H1 (cell line): ENCODE measurements at regions not wholly inside any gene's neighbourhood (a gene's known extent, or its start where the extent isn't known, plus 50 kb on each side); places are given as distances from the start of the nearest gene placed in this dataset.

Source experiments
- CTCF ChIA-PET: fragments of 300-600 bp; sonication (Branson Sonifier 250); formaldehyde crosslinking; loops from one replicate; lab custom pipeline; 2021; ENCODE audit not compliant: partially characterized antibody; lab: Charles Lee
- POLR2A ChIA-PET: fragments of 300-600 bp; sonication (Branson Sonifier 250); formaldehyde crosslinking; loops from one replicate; lab custom pipeline; 2021; ENCODE audit warnings: inconsistent platforms; ENCODE audit not compliant: partially characterized antibody; lab: Charles Lee
- DNase-seq, 2 experiments: peaks; one replicate each; pipeline versions ENCODE4 v3.0.0 to v3.0.0-alpha.2; 2010 to 2022; ENCODE audit warnings: low spot score in 2 of 2, low read depth in 1 of 2, mixed read lengths in 1 of 2
- FAIRE-seq: peaks from 2 replicates; lab custom pipeline; 2011; peaks lifted over from hg19 to GRCh38; lab: Jason Lieb, UNC
- H2AFZ ChIP-seq: 2 replicates; pipeline ENCODE4 v1.8.1; 2012; ENCODE audit warnings: low read length, inconsistent platforms
- H2AK5ac ChIP-seq: 2 replicates; pipeline ENCODE4 v1.6.1; 2013; ENCODE audit warnings: low read depth, low read length
- H2BK120ac ChIP-seq: replicated peaks from 2 replicates; pipeline ENCODE3; 2013; ENCODE audit warnings: low read depth, low read length, inconsistent platforms
- H2BK12ac ChIP-seq: 2 replicates; pipeline ENCODE4 v1.6.1; 2013; ENCODE audit warnings: low read depth, low read length
- H2BK15ac ChIP-seq: 2 replicates; pipeline ENCODE4 v1.6.1; 2013; ENCODE audit warnings: low read length
- H2BK20ac ChIP-seq: 2 replicates; pipeline ENCODE4 v1.6.1; 2013; ENCODE audit warnings: low read length
- H2BK5ac ChIP-seq: 2 replicates; pipeline ENCODE4 v1.6.1; 2013; ENCODE audit warnings: low read depth, low read length
- H3K14ac ChIP-seq: 2 replicates; pipeline ENCODE4 v1.6.1; 2013; ENCODE audit warnings: inconsistent platforms; ENCODE audit not compliant: insufficient read length
- H3K18ac ChIP-seq: 2 replicates; pipeline ENCODE4 v1.6.1; 2013; ENCODE audit warnings: low read length; ENCODE audit errors: extremely low read depth
- H3K23ac ChIP-seq: 2 replicates; pipeline ENCODE4 v1.6.1; 2013; ENCODE audit warnings: inconsistent platforms; ENCODE audit not compliant: insufficient read length
- H3K23me2 ChIP-seq: 2 replicates; pipeline ENCODE4 v1.6.1; 2013; ENCODE audit warnings: low read depth, low read length
- H3K27ac ChIP-seq: 2 replicates; pipeline ENCODE4 v1.6.1; 2011; ENCODE audit warnings: low read depth, low read length, inconsistent platforms
- H3K27me3 ChIP-seq, 4 experiments: replicated peaks in 1 of 4; 1 replicate in 1 of 4; 2 replicates in 3 of 4; pipeline versions ENCODE4 v1.6.1 to v1.8.1; 2011 to 2013; ENCODE audit warnings: low read length in 3 of 4, mild to moderate bottlenecking in 3 of 4, inconsistent platforms in 2 of 4, mixed read lengths in 2 of 4, moderate library complexity in 1 of 4; ENCODE audit not compliant: control insufficient read depth in 3 of 4, insufficient read depth in 3 of 4; ENCODE audit errors: extremely low read depth in 1 of 4
- H3K36me3 ChIP-seq, 4 experiments: 2 replicates each; pipeline versions ENCODE4 v1.6.1 to v1.8.1; 2011 to 2013; ENCODE audit warnings: mild to moderate bottlenecking in 4 of 4, low read length in 3 of 4, moderate library complexity in 2 of 4, control low read depth in 1 of 4, inconsistent platforms in 1 of 4; ENCODE audit not compliant: insufficient read depth in 4 of 4, control insufficient read depth in 2 of 4
- H3K4ac ChIP-seq: replicated peaks from 2 replicates; pipeline ENCODE3; 2013; ENCODE audit warnings: low read length, low read depth, mixed read lengths, inconsistent platforms; ENCODE audit not compliant: insufficient read length
- H3K4me1 ChIP-seq, 4 experiments: replicated peaks in 1 of 4; 1 replicate in 1 of 4; 2 replicates in 3 of 4; pipeline versions ENCODE4 v1.6.1 to v1.8.1; 2011 to 2013; ENCODE audit warnings: low read length in 3 of 4, inconsistent platforms in 2 of 4, mixed read lengths in 1 of 4; ENCODE audit not compliant: insufficient read depth in 4 of 4, control insufficient read depth in 3 of 4
- H3K4me2 ChIP-seq, 2 experiments: 2 replicates each; pipeline versions ENCODE4 v1.6.1 to v1.8.1; 2011 to 2013; ENCODE audit warnings: low read depth in 2 of 2, low read length in 2 of 2, control low read depth in 1 of 2, inconsistent platforms in 1 of 2, mild to moderate bottlenecking in 1 of 2; ENCODE audit not compliant: insufficient read depth in 1 of 2
- H3K4me3 ChIP-seq, 4 experiments: fragments of 200-600, 300-600 bp in 1 of 4; sonication (generic), shearing (Covaris generic), sonication (Bioruptor Twin) in 1 of 4; 2 replicates each; pipeline versions ENCODE4 v1.5.1 to v1.8.1; 2011 to 2016; ENCODE audit warnings: low read length in 4 of 4, low read depth in 3 of 4, control low read depth in 2 of 4, inconsistent platforms in 2 of 4, mild to moderate bottlenecking in 2 of 4, mixed read lengths in 1 of 4, moderate library complexity in 1 of 4; ENCODE audit not compliant: insufficient read depth in 2 of 4; ENCODE audit errors: extremely low read depth in 1 of 4
- H3K56ac ChIP-seq: replicated peaks from 2 replicates; pipeline ENCODE3; 2013; ENCODE audit warnings: low read depth, mild to moderate bottlenecking, mixed read lengths, low read length, inconsistent platforms; ENCODE audit not compliant: insufficient read length
- H3K79me1 ChIP-seq: 2 replicates; pipeline ENCODE4 v1.6.1; 2013; ENCODE audit warnings: low read depth, low read length, control low read depth
- H3K79me2 ChIP-seq, 2 experiments: 2 replicates each; pipeline versions ENCODE4 v1.6.1 to v1.8.1; 2012 to 2013; ENCODE audit warnings: low read length in 2 of 2, mild to moderate bottlenecking in 2 of 2, inconsistent platforms in 1 of 2; ENCODE audit not compliant: insufficient read depth in 2 of 2, control insufficient read depth in 1 of 2
- H3K9ac ChIP-seq, 4 experiments: replicated peaks in 1 of 4; 1 replicate in 1 of 4; 2 replicates in 3 of 4; pipeline versions ENCODE4 v1.6.1 to v1.8.1; 2011 to 2013; ENCODE audit warnings: low read depth in 3 of 4, low read length in 3 of 4, control low read depth in 2 of 4, mild to moderate bottlenecking in 2 of 4, moderate library complexity in 2 of 4, inconsistent platforms in 1 of 4; ENCODE audit errors: extremely low read depth in 1 of 4
- H3K9me3 ChIP-seq, 2 experiments: 2 replicates each; pipeline versions ENCODE4 v1.6.1 to v1.8.1; 2012 to 2013; ENCODE audit warnings: mild to moderate bottlenecking in 2 of 2, moderate library complexity in 2 of 2, control low read depth in 1 of 2, inconsistent platforms in 1 of 2, low read depth in 1 of 2, low read length in 1 of 2, mixed read lengths in 1 of 2; ENCODE audit not compliant: insufficient read depth in 2 of 2
- H4K20me1 ChIP-seq, 2 experiments: replicated peaks in 1 of 2; 2 replicates each; pipeline versions ENCODE3 to v1.8.1; 2011 to 2013; ENCODE audit warnings: inconsistent platforms in 2 of 2, low read length in 2 of 2, mild to moderate bottlenecking in 1 of 2; ENCODE audit not compliant: insufficient read depth in 2 of 2, control insufficient read depth in 1 of 2
- H4K5ac ChIP-seq: 2 replicates; pipeline ENCODE4 v1.6.1; 2013; ENCODE audit warnings: low read length, low read depth, mixed read lengths, inconsistent platforms; ENCODE audit not compliant: insufficient read length
- H4K8ac ChIP-seq: 2 replicates; pipeline ENCODE4 v1.8.0; 2013; ENCODE audit warnings: mild to moderate bottlenecking, moderate library complexity, low read length, inconsistent platforms; ENCODE audit not compliant: insufficient read depth; ENCODE audit errors: extremely low read depth
- H4K91ac ChIP-seq: replicated peaks from 2 replicates; pipeline ENCODE3; 2013; ENCODE audit warnings: low read length, mixed read lengths, inconsistent platforms; ENCODE audit not compliant: insufficient read length
- ATF2 ChIP-seq: IDR thresholded peaks from 2 replicates; pipeline ENCODE4 v1.6.1; 2012; ENCODE audit warnings: low read length, inconsistent platforms
- BACH1 ChIP-seq: IDR thresholded peaks from 2 replicates; pipeline ENCODE4 v1.6.1; 2012; ENCODE audit warnings: low read length, improper control_type of control experiment
- CBX8 ChIP-seq: fragments of 300-800, 300-1000 bp; sonication (generic); IDR thresholded peaks from 2 replicates; pipeline ENCODE4 v1.7.1; 2016; ENCODE audit warnings: low read depth, low read length, borderline replicate concordance
- CTBP2 ChIP-seq: IDR thresholded peaks from 2 replicates; pipeline ENCODE4 v1.7.0; 2011; ENCODE audit warnings: borderline replicate concordance, mild to moderate bottlenecking, moderate library complexity, mixed read lengths, low read length; ENCODE audit not compliant: insufficient read depth, insufficient read length
- E2F6 ChIP-seq: IDR thresholded peaks from 2 replicates; pipeline ENCODE4 v1.6.1; 2012; ENCODE audit warnings: inconsistent platforms
- EGR1 ChIP-seq: IDR thresholded peaks from 2 replicates; pipeline ENCODE4 v1.6.1; 2011; ENCODE audit warnings: low read depth, low read length, borderline replicate concordance
- HDAC6 ChIP-seq: IDR thresholded peaks from one replicate; pipeline ENCODE4 v1.7.1; 2012; ENCODE audit warnings: low read depth, mild to moderate bottlenecking, inconsistent platforms, low read length, moderate library complexity
- SIX5 ChIP-seq: IDR thresholded peaks from 2 replicates; pipeline ENCODE4 v1.6.1; 2011; ENCODE audit warnings: mild to moderate bottlenecking, low read depth, low read length
- SP2 ChIP-seq: IDR thresholded peaks from 2 replicates; pipeline ENCODE4 v1.6.1; 2012; ENCODE audit warnings: mild to moderate bottlenecking, low read length, inconsistent platforms
- TBP ChIP-seq: IDR thresholded peaks from 2 replicates; pipeline ENCODE4 v1.6.1; 2011; ENCODE audit warnings: low read depth, low read length, improper control_type of control experiment
- USF2 ChIP-seq: IDR thresholded peaks from 2 replicates; pipeline ENCODE4 v1.6.1; 2011; ENCODE audit warnings: low read length, improper control_type of control experiment
- ZNF274 ChIP-seq: IDR thresholded peaks from 2 replicates; pipeline ENCODE4 v1.7.0; 2012; ENCODE audit warnings: low read length, borderline replicate concordance; ENCODE audit errors: extremely low read depth
- WGBS, 2 experiments: shearing (Covaris generic) in 1 of 2; methylation state at CpG; one replicate each; pipeline versions ENCODE4 v1.1.6 to v1.1.7; 2013 to 2015; ENCODE audit warnings: low lambda C conversion rate in 2 of 2, mixed read lengths in 2 of 2, inconsistent platforms in 1 of 2, low coverage in 1 of 2, missing lambda C conversion rate in 1 of 2; ENCODE audit not compliant: insufficient replicate concordance in 2 of 2, insufficient coverage in 1 of 2, insufficient read length in 1 of 2; ENCODE audit errors: extremely low coverage in 1 of 2, missing lambda C conversion rate in 1 of 2; 5-methylcytosine and 5-hydroxymethylcytosine counted together

GRCh38 chr7:106382929-106383328, 98.1 kb upstream of the NAMPT start:
- no peak overlapping the region for H4K91ac ChIP-seq
- no peak overlapping the region for H2BK120ac ChIP-seq
- no peak overlapping the region for H4K5ac ChIP-seq
- no peak overlapping the region for H3K4me3 ChIP-seq
- H2BK15ac ChIP-seq, result no peak overlapping the region
- no peak overlapping the region for H2BK20ac ChIP-seq
- no peaks in the 10 kb centered on the region for H3K4me1 ChIP-seq
- H3K23me2 ChIP-seq, result no peaks in the 10 kb centered on the region
- no peaks in the 10 kb centered on the region for H3K36me3 ChIP-seq
- H3K56ac ChIP-seq, result no peak overlapping the region
- no peak for DNase-seq
- H2BK5ac ChIP-seq, result no peak overlapping the region
- no peak overlapping the region for H3K9ac ChIP-seq
- H3K79me1 ChIP-seq, result no peaks in the 10 kb centered on the region
- FAIRE-seq, result no peak
- H2BK12ac ChIP-seq, result no peak overlapping the region
- H4K20me1 ChIP-seq, result no peaks in the 10 kb centered on the region
- WGBS, 2 experiments, result 90% methylated on average over 1 of the region's 1 CpG; no CpG with 5 or more reads in 1 of the 2 experiments
- no peak overlapping the region for H2AK5ac ChIP-seq
- peaks cover 0 to 5% of the 10 kb centered on the region in 2 experiments; a peak in 1 of 4 replicates for H3K9me3 ChIP-seq
- H3K79me2 ChIP-seq, result no peaks in the 10 kb centered on the region
- no peak overlapping the region for H3K14ac ChIP-seq
- ChIA-PET POLR2A (no interaction called here), CTCF (no interaction called here)
- H3K4ac ChIP-seq, result no peak overlapping the region
- no peak overlapping the region for H3K4me2 ChIP-seq
- H3K23ac ChIP-seq, result no peak overlapping the region
- no peak overlapping the region for H3K27ac ChIP-seq
- H2AFZ ChIP-seq, result no peak overlapping the region
- H4K8ac ChIP-seq, result no peak overlapping the region
- H3K18ac ChIP-seq, result no peak overlapping the region
- H3K27me3 ChIP-seq, result no peaks in the 10 kb centered on the region
- no peak for TF ChIP-seq EGR1
- no peak for TF ChIP-seq TBP
- no peak for TF ChIP-seq ZNF274
- TF ChIP-seq E2F6, result no peak
- no peak for TF ChIP-seq USF2
- TF ChIP-seq SIX5, result no peak
- TF ChIP-seq CTBP2, result no peak
- TF ChIP-seq HDAC6, result no peak
- no peak for TF ChIP-seq BACH1
- TF ChIP-seq CBX8, result no peak
- TF ChIP-seq ATF2, result no peak
- no peak for TF ChIP-seq SP2
